B cell (primary cell): ENCODE measurements at regions not wholly inside any gene's neighbourhood (a gene's known extent, or its start where the extent isn't known, plus 50 kb on each side); places are given as distances from the start of the nearest gene placed in this dataset.

Experiments used
- CTCF ChIP-seq: fragments of 200-600 bp; IDR thresholded peaks from one replicate; pipeline ENCODE4 v1.8.0; 2022; ENCODE audit warnings: antibody characterized with exemption, mild to moderate bottlenecking
- EZH2 ChIP-seq: IDR thresholded peaks from 2 replicates; pipeline ENCODE4 v1.6.1; 2012; ENCODE audit warnings: borderline replicate concordance, low read depth, mild to moderate bottlenecking, moderate library complexity, low read length; ENCODE audit not compliant: insufficient read depth, poor library complexity, severe bottlenecking

DNA sequence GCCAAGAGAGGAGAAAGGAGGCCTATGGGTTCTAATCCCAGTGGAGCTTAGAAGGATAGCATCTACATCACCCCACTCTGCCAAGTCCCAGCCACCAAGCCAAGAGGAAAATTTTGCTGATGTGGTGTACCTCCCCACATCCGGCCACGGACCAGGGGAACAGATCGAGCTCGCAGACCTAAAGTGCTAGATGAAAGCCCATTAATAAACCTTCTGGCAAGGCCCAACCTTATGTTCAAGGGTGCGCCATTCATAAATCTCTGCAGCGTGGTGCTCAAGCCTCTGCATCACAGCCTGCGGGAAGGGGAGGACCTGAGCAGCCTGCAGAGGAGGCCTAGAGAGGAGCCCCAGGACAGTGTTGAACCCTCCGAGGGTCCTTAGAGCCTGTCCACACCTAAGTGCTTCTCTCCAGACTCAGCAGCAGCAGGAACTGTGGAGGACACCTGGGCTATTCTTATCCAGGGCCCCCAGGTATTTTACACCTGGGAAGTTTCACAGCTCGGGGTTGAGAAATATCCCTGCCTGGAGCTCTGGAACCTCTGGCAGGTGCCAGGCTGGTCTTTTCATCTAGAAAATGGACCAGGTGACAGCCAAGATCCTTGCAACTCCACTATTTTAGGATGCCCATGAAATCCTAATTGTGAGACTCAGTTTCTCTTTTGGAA, 68.0 kb downstream of the MRPL46 start:
- TF ChIP-seq CTCF = no peak
- no peak for TF ChIP-seq EZH2
